RWPE1 (cell line): ENCODE measurements at regions not wholly inside any gene's neighbourhood (a gene's known extent, or its start where the extent isn't known, plus 50 kb on each side); places are given as distances from the start of the nearest gene placed in this dataset.

ENCODE experiments used
- CTCF ChIA-PET: fragments of 350-600 bp; sonication (Branson Sonifier 250); formaldehyde crosslinking; extraction: SDS; loops from one replicate; lab custom pipeline; 2021; lab: Yijun Ruan, JAX
- POLR2A ChIA-PET: fragments of 400-600 bp; formaldehyde crosslinking; extraction: SDS; loops from one replicate; lab custom pipeline; 2020; ENCODE audit warnings: antibody characterized with exemption; ENCODE audit not compliant: low non-redundant PET; lab: Yijun Ruan, JAX
- DNase-seq: peaks from one replicate; pipeline ENCODE4 v3.0.0; 2012; ENCODE audit warnings: low spot score
- H3K27ac ChIP-seq: fragments of 450-650 bp; 2 replicates; pipeline ENCODE4 v1.5.1; 2017
- TF ChIP-seq, protein P1 (sequence below): fragments of 450-650 bp; conservative IDR thresholded peaks from 2 replicates; pipeline ENCODE4 v1.5.1; 2017; ENCODE audit warnings: low read depth, mild to moderate bottlenecking

DNA sequence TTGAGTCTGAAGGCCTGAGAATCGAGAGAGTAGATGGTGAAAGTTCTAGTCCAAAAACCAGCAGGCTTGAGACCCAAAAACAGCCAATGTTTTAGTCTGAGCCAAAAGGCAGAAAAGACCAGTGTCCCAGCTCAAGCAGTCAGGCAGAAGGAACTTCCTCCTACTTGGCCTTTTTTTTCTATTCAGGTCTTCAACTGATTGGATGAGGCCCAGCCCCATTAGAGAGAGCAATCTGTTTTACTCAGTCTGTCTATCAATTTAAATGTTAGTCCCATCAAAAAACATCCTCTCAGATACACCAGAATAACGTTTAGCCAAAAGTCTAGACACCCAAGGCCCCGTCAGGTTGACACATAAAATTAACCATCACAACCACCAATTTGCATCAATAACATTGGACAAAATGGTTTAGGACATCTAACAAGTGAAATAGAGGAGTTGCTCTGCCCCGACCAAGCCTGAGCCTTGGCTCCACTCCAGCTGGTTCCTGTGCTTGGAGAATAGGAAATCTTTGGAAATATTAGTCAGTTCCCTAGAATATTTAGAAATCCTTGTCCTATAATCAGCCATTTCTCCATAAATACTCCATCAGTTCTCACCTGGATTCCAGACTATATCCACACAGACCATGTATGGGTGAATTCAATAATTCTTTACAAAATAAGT, 51.4 kb upstream of the LIPC start:
- no peak for DNase-seq
- no peak overlapping the region for H3K27ac ChIP-seq
- CTCF ChIA-PET: interaction anchor here (0.7 kb wide), 1 partner anchor 264 kb away, joined by 3 read pairs; no protein-coding TSS in a partner anchor
- POLR2A ChIA-PET: no interaction called here
- TF ChIP-seq, protein P1, sequence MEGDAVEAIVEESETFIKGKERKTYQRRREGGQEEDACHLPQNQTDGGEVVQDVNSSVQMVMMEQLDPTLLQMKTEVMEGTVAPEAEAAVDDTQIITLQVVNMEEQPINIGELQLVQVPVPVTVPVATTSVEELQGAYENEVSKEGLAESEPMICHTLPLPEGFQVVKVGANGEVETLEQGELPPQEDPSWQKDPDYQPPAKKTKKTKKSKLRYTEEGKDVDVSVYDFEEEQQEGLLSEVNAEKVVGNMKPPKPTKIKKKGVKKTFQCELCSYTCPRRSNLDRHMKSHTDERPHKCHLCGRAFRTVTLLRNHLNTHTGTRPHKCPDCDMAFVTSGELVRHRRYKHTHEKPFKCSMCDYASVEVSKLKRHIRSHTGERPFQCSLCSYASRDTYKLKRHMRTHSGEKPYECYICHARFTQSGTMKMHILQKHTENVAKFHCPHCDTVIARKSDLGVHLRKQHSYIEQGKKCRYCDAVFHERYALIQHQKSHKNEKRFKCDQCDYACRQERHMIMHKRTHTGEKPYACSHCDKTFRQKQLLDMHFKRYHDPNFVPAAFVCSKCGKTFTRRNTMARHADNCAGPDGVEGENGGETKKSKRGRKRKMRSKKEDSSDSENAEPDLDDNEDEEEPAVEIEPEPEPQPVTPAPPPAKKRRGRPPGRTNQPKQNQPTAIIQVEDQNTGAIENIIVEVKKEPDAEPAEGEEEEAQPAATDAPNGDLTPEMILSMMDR: no peak

DNA sequence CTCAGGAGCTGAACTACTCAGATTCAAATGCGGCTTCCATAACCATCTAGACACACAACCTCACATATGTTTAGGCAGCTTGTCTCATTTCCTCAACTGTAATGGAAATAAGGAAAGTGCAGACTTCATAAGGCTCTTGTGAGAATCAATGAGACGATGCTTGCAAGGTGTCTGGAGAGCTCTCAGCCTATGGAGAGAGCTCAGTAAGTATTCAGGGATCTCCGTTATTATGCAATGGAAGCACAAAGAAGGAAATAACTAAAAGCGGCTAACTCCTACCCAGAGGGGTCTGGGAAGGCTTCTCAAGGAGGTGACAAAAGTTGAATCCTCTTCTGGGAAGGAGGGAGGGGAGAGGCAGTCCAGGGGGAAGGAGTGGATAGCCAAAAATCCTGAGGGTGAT, 50.1 kb upstream of the LIPC start:
- no peak for DNase-seq
- POLR2A ChIA-PET: no interaction called here
- TF ChIP-seq, protein P1: no peak
- H3K27ac ChIP-seq: no peak overlapping the region
- CTCF ChIA-PET: no interaction called here
